Upper lobe of right lung (tissue), 1 donor: ENCODE measurements at regions not wholly inside any gene's neighbourhood (a gene's known extent, or its start where the extent isn't known, plus 50 kb on each side); places are given as distances from the start of the nearest gene placed in this dataset.

ENCODE experiments used
- ATAC-seq: fragments of 200-7000 bp; cut with Tn5 transposase; one replicate; pipeline ENCODE4 v1.9.1; 2020; ENCODE audit warnings: mild to moderate bottlenecking, moderate library complexity
- DNase-seq: peaks from one replicate; pipeline ENCODE4 v3.0.0-alpha.2; 2020
- H3K27ac ChIP-seq: fragments of 200-600 bp; one replicate; pipeline ENCODE4 v1.8.0; 2022
- H3K27me3 ChIP-seq: fragments of 200-600 bp; one replicate; pipeline ENCODE4 v1.8.0; 2022; ENCODE audit warnings: mild to moderate bottlenecking
- H3K36me3 ChIP-seq: fragments of 200-600 bp; one replicate; pipeline ENCODE4 v1.8.0; 2022
- H3K4me1 ChIP-seq: fragments of 200-600 bp; one replicate; pipeline ENCODE4 v1.8.0; 2022
- H3K4me3 ChIP-seq: fragments of 200-600 bp; one replicate; pipeline ENCODE4 v1.8.0; 2022; ENCODE audit warnings: mild to moderate bottlenecking
- H3K9me3 ChIP-seq: fragments of 200-600 bp; one replicate; pipeline ENCODE4 v1.8.0; 2022
- CTCF ChIP-seq: fragments of 200-600 bp; IDR thresholded peaks from one replicate; pipeline ENCODE4 v1.8.0; 2022; ENCODE audit warnings: antibody characterized with exemption
- intact Hi-C: fragments of 100-400 bp; cut with DNase I; formaldehyde crosslinking; loops from one replicate; pipeline ENCODE4 v1.11.0; 2022
- donor health status: DM: no; HTN: yes; CAD: no; lungs with severe emphysema.

GRCh38 chr10:3465406-3465891 is 292.9 kb upstream of the PITRM1 start:
- H3K4me3 ChIP-seq, result no peak overlapping the region
- no peaks in the 10 kb centered on the region for H3K27me3 ChIP-seq
- peaks cover 44% of the 10 kb centered on the region for H3K4me1 ChIP-seq
- H3K36me3 ChIP-seq, result no peaks in the 10 kb centered on the region
- peak overlapping the region; percentile 45 for H3K27ac ChIP-seq
- no peaks in the 10 kb centered on the region for H3K9me3 ChIP-seq
- intact Hi-C loops, result no loop called here
- no peak for DNase-seq
- no peak for ATAC-seq
- no peak for TF ChIP-seq CTCF

- no peak for TF ChIP-seq CTCF
- Histone ChIP-seq H3K4me1 (peaks cover 42% of the 10 kb centered on the region), H3K27me3 (no peaks in the 10 kb centered on the region), H3K9me3 (no peaks in the 10 kb centered on the region), H3K27ac (peak overlapping the region; percentile 45), H3K36me3 (no peaks in the 10 kb centered on the region), H3K4me3 (no peak overlapping the region)
- DNase-seq, result no peak
- ATAC-seq, result no peak
- intact Hi-C loops, result no loop called here
Observed at GRCh38 chr10:3464760-3465405, 292.3 kb upstream of the PITRM1 start.

GRCh38 chr10:3460420-3461128 is 288.0 kb upstream of the PITRM1 start:
- peaks cover 7% of the 10 kb centered on the region for H3K4me1 ChIP-seq
- no peak for ATAC-seq
- no peak for DNase-seq
- H3K9me3 ChIP-seq, result no peaks in the 10 kb centered on the region
- intact Hi-C loops, result no loop called here
- H3K36me3 ChIP-seq, result no peaks in the 10 kb centered on the region
- no peak for TF ChIP-seq CTCF
- H3K27me3 ChIP-seq, result no peaks in the 10 kb centered on the region
- H3K27ac ChIP-seq, result no peak overlapping the region
- no peak overlapping the region for H3K4me3 ChIP-seq

GRCh38 chr10:3455385-3456334 is 283.1 kb upstream of the PITRM1 start:
- Histone ChIP-seq H3K4me1 (peaks cover 14% of the 10 kb centered on the region), H3K27me3 (no peaks in the 10 kb centered on the region), H3K9me3 (no peaks in the 10 kb centered on the region), H3K4me3 (no peak overlapping the region), H3K36me3 (no peaks in the 10 kb centered on the region), H3K27ac (no peak overlapping the region)
- no peak for TF ChIP-seq CTCF
- intact Hi-C loops, result no loop called here
- no peak for ATAC-seq
- no peak for DNase-seq

- ATAC-seq, result peak; percentile 33
- Histone ChIP-seq H3K4me3 (no peak overlapping the region), H3K36me3 (no peaks in the 10 kb centered on the region), H3K9me3 (no peaks in the 10 kb centered on the region), H3K27ac (peak overlapping the region; percentile 72), H3K27me3 (no peaks in the 10 kb centered on the region), H3K4me1 (peaks cover 14% of the 10 kb centered on the region)
- no peak for TF ChIP-seq CTCF
- intact Hi-C loops, result no loop called here
- DNase-seq, result no peak
Observed at GRCh38 chr10:3452683-3453361, 280.2 kb upstream of the PITRM1 start.
